Coronary artery (tissue), 2 donors: ENCODE measurements at regions not wholly inside any gene's neighbourhood (a gene's known extent, or its start where the extent isn't known, plus 50 kb on each side); places are given as distances from the start of the nearest gene placed in this dataset.

ENCODE experiments used
- DNase-seq: peaks from one replicate; pipeline ENCODE4 v3.0.0-alpha.2; 2017; ENCODE audit warnings: low spot score
- H3K27ac ChIP-seq, 2 donors: fragments of 200-600 bp; sonication (generic); one replicate each; pipeline ENCODE4 v1.5.1; 2016 to 2019
- H3K4me3 ChIP-seq: fragments of 200-600 bp; sonication (generic); 2 replicates; pipeline ENCODE4 v1.5.1; 2016; ENCODE audit warnings: mild to moderate bottlenecking, moderate library complexity
- TF ChIP-seq, protein P1 (sequence below): fragments of 200-600 bp; sonication (generic); IDR thresholded peaks from one replicate; pipeline ENCODE4 v1.5.1; 2019; ENCODE audit warnings: antibody characterized with exemption

DNA sequence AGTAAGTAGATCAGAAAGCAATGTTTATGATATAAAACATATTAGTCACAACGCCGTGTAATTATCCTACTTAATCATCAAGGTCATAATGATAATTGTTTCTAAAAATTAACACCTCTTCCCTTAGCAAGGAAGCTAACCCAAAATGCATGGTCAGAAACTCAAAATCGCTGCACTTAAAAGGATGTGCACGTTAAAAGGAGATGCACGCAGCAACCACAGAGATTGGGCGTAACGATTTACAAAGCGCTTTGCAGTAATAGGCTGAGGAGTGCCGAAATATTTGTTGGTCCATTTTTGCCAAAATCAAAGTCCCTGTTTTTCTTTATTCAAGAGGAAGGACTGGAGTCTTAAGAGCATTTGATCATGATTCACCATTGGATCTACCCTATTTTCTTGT, 1077.2 kb downstream of the VRK1 start:
- TF ChIP-seq, protein P1, sequence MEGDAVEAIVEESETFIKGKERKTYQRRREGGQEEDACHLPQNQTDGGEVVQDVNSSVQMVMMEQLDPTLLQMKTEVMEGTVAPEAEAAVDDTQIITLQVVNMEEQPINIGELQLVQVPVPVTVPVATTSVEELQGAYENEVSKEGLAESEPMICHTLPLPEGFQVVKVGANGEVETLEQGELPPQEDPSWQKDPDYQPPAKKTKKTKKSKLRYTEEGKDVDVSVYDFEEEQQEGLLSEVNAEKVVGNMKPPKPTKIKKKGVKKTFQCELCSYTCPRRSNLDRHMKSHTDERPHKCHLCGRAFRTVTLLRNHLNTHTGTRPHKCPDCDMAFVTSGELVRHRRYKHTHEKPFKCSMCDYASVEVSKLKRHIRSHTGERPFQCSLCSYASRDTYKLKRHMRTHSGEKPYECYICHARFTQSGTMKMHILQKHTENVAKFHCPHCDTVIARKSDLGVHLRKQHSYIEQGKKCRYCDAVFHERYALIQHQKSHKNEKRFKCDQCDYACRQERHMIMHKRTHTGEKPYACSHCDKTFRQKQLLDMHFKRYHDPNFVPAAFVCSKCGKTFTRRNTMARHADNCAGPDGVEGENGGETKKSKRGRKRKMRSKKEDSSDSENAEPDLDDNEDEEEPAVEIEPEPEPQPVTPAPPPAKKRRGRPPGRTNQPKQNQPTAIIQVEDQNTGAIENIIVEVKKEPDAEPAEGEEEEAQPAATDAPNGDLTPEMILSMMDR: no peak
- DNase-seq: no peak
- no peak overlapping the region for H3K4me3 ChIP-seq
- H3K27ac ChIP-seq: no peak overlapping the region

DNA sequence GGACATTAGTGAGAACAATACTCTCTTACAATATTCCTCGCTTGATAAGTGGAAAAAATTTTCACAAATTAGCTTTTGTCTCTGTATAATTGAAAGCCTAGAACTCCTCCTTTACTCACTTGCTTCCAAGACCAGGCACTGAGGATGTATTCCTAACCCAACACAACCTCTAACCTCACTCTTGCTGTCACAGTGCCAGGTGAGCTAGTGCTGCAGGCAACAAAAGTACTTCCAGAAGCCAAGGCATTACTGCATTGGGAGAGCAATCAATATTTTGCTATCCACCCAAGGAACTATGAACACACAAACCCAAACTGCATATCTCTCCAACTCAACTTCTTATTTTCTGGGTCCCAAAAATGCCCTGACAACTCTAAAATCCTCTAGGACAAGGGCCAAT, 1081.0 kb downstream of the VRK1 start:
- DNase-seq: no peak
- H3K4me3 ChIP-seq: no peak overlapping the region
- TF ChIP-seq, protein P1: no peak
- peak overlapping the region in 1 of 2 donors; percentile 62 for H3K27ac ChIP-seq

DNA sequence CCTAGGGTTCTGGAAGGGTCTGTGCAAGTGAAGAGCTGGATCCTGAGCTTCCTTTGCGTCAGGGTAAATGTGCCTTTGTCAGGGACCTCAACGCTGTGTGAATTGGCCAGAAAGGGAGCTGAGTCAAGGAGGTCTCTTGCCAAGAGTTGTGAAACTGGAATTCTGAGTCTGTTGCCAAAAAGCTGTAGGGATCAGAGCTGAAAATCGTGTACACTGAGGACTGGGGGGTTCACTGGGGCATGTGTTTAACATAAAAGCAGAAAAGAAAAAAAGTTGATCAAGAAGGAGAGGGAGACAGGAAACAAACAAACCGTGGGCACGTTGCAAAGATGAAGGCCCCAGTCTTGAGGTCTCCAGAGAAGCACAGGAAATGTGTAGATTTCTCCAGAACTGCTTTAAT, 1081.5 kb downstream of the VRK1 start:
- peak overlapping the region in 1 of 2 donors; percentile 62 for H3K27ac ChIP-seq
- H3K4me3 ChIP-seq: no peak overlapping the region
- TF ChIP-seq, protein P1: no peak
- no peak for DNase-seq

DNA sequence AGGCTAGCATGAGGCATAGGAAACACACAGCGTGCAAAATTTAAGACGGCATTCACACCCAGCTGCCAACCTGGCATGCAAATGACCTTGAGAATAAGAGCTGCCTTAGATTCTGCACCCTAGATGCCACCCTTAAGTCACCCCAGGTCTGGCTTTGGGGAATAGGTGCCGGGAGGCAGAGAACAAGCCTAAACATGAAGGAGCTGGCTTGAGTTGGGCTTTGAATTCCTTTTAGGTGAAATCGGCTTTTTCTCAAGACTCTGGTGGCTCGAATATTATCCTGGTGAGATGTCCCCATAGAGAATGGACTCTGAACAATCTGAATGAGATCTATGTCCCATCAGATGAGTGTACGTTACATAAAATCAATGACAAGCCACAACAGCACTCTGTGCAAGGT, 1090.5 kb downstream of the VRK1 start:
- no peak for DNase-seq
- no peak overlapping the region for H3K4me3 ChIP-seq
- TF ChIP-seq, protein P1: no peak
- H3K27ac ChIP-seq: no peak overlapping the region

DNA sequence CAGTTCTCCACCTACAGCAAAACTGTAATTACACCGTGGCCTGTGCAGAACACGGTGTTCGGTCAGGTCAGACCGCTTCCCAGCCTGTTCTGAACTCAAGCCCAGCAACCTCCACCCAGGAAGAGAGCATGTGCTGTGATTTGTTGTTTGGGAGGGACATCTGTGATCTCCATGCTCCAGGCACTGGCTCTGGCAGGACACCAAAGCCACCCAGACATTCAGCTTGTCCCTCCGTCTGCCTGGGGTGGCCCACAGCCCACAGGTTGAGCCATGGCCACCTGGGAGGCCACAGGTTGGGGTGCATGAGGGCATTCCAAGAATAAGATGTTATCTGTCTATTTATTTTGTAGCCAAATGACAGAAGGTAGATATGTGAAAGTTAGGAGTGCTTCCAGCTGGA, 1091.1 kb downstream of the VRK1 start:
- TF ChIP-seq, protein P1: no peak
- H3K27ac ChIP-seq: no peak overlapping the region
- no peak for DNase-seq
- H3K4me3 ChIP-seq: no peak overlapping the region

DNA sequence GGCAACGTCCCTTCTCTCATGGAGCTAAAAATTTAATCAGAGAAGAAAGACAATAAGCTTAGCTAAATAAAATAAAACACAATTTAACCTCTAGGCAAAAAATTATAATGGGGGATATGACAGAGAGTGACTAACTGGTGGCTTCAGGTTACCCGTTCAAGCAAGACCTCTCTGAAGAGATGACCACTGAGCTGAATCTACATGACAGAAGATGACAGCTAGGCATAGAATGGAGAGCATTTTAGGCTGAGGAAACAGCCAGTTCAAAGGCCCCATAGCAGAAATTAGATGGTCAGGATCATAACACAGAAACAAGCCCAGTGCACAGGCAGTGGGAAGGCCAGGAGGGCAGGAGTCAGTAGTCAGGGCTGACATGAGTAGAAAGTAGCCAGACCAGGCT, 1094.3 kb downstream of the VRK1 start:
- Histone ChIP-seq H3K4me3 (no peak overlapping the region), H3K27ac (no peak overlapping the region)
- DNase-seq: no peak
- TF ChIP-seq, protein P1: no peak

DNA sequence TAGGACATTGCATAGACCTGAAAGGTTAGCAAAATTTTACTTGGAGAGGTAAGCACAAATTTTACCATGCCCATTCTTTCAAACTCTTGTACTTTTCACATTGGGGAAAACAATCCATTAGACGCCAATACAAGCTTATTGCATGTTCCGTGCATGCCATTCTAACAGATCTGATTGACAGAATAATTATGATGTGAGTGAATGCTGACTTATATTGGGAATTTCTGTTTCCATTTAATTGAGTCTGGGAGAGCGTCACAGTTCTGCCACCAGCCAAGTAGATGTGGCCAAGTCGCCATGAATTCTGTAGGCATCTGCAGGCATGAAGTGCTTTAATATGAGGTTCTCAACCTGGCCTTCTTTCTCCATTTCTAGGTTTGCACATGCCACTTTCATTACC, 1097.4 kb downstream of the VRK1 start:
- TF ChIP-seq, protein P1: no peak

More for the DNA sequence above, 1097.4 kb downstream of the VRK1 start:
- H3K4me3 ChIP-seq: no peak overlapping the region
- DNase-seq: no peak
- H3K27ac ChIP-seq: no peak overlapping the region
